HG03520 (cell line): ENCODE measurements at regions not wholly inside any gene's neighbourhood (a gene's known extent, or its start where the extent isn't known, plus 50 kb on each side); places are given as distances from the start of the nearest gene placed in this dataset.

Experiments
- ATAC-seq: cut with Tn5 transposase; IDR thresholded peaks from one replicate; pipeline ENCODE4 v1.9.1; 2021; ENCODE audit warnings: mild to moderate bottlenecking, moderate library complexity; ENCODE audit not compliant: unreplicated experiment

- ATAC-seq, result no peak
Observed at GRCh38 chr4:125365731-125366130, 51.0 kb downstream of the FAT4 start.

GRCh38 chr4:125368146-125368545 lies 53.4 kb downstream of the FAT4 start:
- ATAC-seq, result no peak

- ATAC-seq, result no peak
Observed at GRCh38 chr4:125368671-125369081, 53.9 kb downstream of the FAT4 start.

- ATAC-seq, result no peak
Observed at GRCh38 chr4:125369098-125369497, 54.3 kb downstream of the FAT4 start.

GRCh38 chr4:125370478-125370877 lies 55.7 kb downstream of the FAT4 start:
- no peak for ATAC-seq

GRCh38 chr4:125382995-125383394 lies 68.2 kb downstream of the FAT4 start:
- no peak for ATAC-seq

GRCh38 chr4:125387770-125388169 lies 73.0 kb downstream of the FAT4 start:
- no peak for ATAC-seq

- ATAC-seq, result no peak
Observed at GRCh38 chr4:125388613-125389012, 73.9 kb downstream of the FAT4 start.

- no peak for ATAC-seq
Observed at GRCh38 chr4:125389713-125390112, 75.0 kb downstream of the FAT4 start.

- no peak for ATAC-seq
Observed at GRCh38 chr4:125390126-125390525, 75.4 kb downstream of the FAT4 start.

- no peak for ATAC-seq
Observed at GRCh38 chr4:125390727-125391126, 76.0 kb downstream of the FAT4 start.

GRCh38 chr4:125392694-125393093 lies 77.9 kb downstream of the FAT4 start:
- ATAC-seq, result no peak

- no peak for ATAC-seq
Observed at GRCh38 chr4:125393825-125394224, 79.1 kb downstream of the FAT4 start.

- no peak for ATAC-seq
Observed at GRCh38 chr4:125397226-125397625, 82.5 kb downstream of the FAT4 start.

- no peak for ATAC-seq
Observed at GRCh38 chr4:125398263-125399002, 83.7 kb downstream of the FAT4 start.

GRCh38 chr4:125400756-125401155 lies 86.0 kb downstream of the FAT4 start:
- no peak for ATAC-seq

GRCh38 chr4:125401784-125402183 lies 87.0 kb downstream of the FAT4 start:
- ATAC-seq, result no peak

GRCh38 chr4:125420526-125420925 lies 105.8 kb downstream of the FAT4 start:
- ATAC-seq, result no peak

- ATAC-seq, result no peak
Observed at GRCh38 chr4:125421547-125421946, 106.8 kb downstream of the FAT4 start.

GRCh38 chr4:125423124-125423523 lies 108.4 kb downstream of the FAT4 start:
- ATAC-seq, result no peak

GRCh38 chr4:125428832-125429231 lies 114.1 kb downstream of the FAT4 start:
- no peak for ATAC-seq

- ATAC-seq, result no peak
Observed at GRCh38 chr4:125430086-125430485, 115.3 kb downstream of the FAT4 start.

GRCh38 chr4:125432078-125432477 lies 117.3 kb downstream of the FAT4 start:
- no peak for ATAC-seq
